GM11168 (cell line): ENCODE measurements at regions not wholly inside any gene's neighbourhood (a gene's known extent, or its start where the extent isn't known, plus 50 kb on each side); places are given as distances from the start of the nearest gene placed in this dataset.

Experiments used
- in situ Hi-C: fragments of 300-500 bp; cut with MboI; formaldehyde crosslinking; loops from one replicate; pipeline ENCODE4 v1.12.0; 2022; ENCODE audit warnings: low sequenced_read_pairs; ENCODE audit not compliant: unreplicated experiment

GRCh38 chr5:133700251-133700650 is 87.9 kb upstream of the FSTL4 start:
- in situ Hi-C loops, result no loop called here

- in situ Hi-C loops, result no loop called here
Observed at GRCh38 chr5:133698646-133699526, 86.5 kb upstream of the FSTL4 start.

GRCh38 chr5:133698259-133698554 is 85.9 kb upstream of the FSTL4 start:
- in situ Hi-C loops, result no loop called here

GRCh38 chr5:133697536-133698258 is 85.4 kb upstream of the FSTL4 start:
- in situ Hi-C loops, result no loop called here

GRCh38 chr5:133696782-133697507 is 84.6 kb upstream of the FSTL4 start:
- in situ Hi-C loops, result no loop called here

- in situ Hi-C loops, result no loop called here
Observed at GRCh38 chr5:133696006-133696584, 83.8 kb upstream of the FSTL4 start.

- in situ Hi-C loops, result no loop called here
Observed at GRCh38 chr5:133694181-133694831, 82.0 kb upstream of the FSTL4 start.

GRCh38 chr5:133691448-133691847 is 79.1 kb upstream of the FSTL4 start:
- in situ Hi-C loops, result no loop called here

GRCh38 chr5:133690746-133691145 is 78.4 kb upstream of the FSTL4 start:
- in situ Hi-C loops, result no loop called here

GRCh38 chr5:133688391-133688790 is 76.0 kb upstream of the FSTL4 start:
- in situ Hi-C loops, result no loop called here

GRCh38 chr5:133687212-133688061 is 75.1 kb upstream of the FSTL4 start:
- in situ Hi-C loops, result no loop called here

GRCh38 chr5:133686566-133686965 is 74.2 kb upstream of the FSTL4 start:
- in situ Hi-C loops, result no loop called here

GRCh38 chr5:133685402-133686018 is 73.2 kb upstream of the FSTL4 start:
- in situ Hi-C loops, result no loop called here

- in situ Hi-C loops, result no loop called here
Observed at GRCh38 chr5:133683646-133684596, 71.6 kb upstream of the FSTL4 start.

GRCh38 chr5:133682451-133682850 is 70.1 kb upstream of the FSTL4 start:
- in situ Hi-C loops, result no loop called here

GRCh38 chr5:133681896-133682295 is 69.6 kb upstream of the FSTL4 start:
- in situ Hi-C loops, result no loop called here

- in situ Hi-C loops, result no loop called here
Observed at GRCh38 chr5:133680830-133681565, 68.7 kb upstream of the FSTL4 start.
